DOHH2 (cell line): ENCODE measurements at regions not wholly inside any gene's neighbourhood (a gene's known extent, or its start where the extent isn't known, plus 50 kb on each side); places are given as distances from the start of the nearest gene placed in this dataset.

ENCODE experiments used
- EZH2phosphoT487 ChIP-seq: fragments of 200-600 bp; sonication (generic); IDR thresholded peaks from 2 replicates; pipeline ENCODE4 v1.6.1; 2017; ENCODE audit warnings: borderline replicate concordance, mild to moderate bottlenecking, antibody characterized with exemption, low read length, moderate library complexity, mixed read lengths
- TF ChIP-seq, protein P1 (sequence below): fragments of 200-600 bp; sonication (generic); IDR thresholded peaks from one replicate; pipeline ENCODE4 v1.5.1; 2014; ENCODE audit warnings: antibody characterized with exemption, mild to moderate bottlenecking, low read depth, low read length; ENCODE audit not compliant: poor library complexity, severe bottlenecking

DNA sequence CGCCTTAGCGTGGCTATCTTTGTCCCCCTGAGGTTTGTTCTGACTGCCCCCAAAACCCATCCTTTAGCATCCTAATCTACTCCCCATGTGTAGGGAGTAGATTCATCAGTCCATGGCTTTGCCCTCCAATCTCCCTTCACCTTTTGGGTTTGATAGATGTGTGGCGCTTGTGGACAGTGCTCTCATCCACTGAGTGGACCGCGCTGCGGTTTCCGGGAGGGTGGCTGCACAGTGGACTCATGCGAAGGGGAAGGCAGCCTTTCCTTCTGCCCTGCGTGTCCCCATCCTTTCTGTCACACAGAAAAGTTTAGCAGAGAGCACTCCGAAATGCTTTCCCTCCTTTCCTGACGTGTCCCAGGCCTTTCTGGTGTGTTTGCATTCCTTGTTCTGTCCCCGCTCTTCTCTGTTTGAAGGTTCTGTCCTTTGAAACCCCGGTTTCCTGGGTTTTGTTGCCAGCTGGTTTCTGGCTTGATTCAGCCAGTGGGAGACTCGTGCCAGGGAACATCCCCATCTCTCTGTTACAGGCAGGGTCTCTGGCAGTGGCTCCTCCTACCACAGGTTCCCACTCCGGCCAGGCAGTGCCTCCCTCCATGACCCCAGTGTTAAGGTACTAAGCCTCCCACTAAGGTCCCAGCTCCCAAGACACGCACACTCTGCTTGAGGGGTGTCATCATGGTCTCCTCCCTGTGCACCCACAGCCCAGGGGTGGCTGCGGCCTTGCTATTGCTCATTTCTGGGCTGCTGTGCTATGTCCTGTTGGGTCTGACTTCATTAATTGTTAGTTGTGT lies 547.7 kb upstream of the DPP6 start:
- TF ChIP-seq, protein P1, sequence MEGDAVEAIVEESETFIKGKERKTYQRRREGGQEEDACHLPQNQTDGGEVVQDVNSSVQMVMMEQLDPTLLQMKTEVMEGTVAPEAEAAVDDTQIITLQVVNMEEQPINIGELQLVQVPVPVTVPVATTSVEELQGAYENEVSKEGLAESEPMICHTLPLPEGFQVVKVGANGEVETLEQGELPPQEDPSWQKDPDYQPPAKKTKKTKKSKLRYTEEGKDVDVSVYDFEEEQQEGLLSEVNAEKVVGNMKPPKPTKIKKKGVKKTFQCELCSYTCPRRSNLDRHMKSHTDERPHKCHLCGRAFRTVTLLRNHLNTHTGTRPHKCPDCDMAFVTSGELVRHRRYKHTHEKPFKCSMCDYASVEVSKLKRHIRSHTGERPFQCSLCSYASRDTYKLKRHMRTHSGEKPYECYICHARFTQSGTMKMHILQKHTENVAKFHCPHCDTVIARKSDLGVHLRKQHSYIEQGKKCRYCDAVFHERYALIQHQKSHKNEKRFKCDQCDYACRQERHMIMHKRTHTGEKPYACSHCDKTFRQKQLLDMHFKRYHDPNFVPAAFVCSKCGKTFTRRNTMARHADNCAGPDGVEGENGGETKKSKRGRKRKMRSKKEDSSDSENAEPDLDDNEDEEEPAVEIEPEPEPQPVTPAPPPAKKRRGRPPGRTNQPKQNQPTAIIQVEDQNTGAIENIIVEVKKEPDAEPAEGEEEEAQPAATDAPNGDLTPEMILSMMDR = no peak
- no peak for TF ChIP-seq EZH2phosphoT487
